Esophagus muscularis mucosa (tissue), 4 donors: ENCODE measurements at regions not wholly inside any gene's neighbourhood (a gene's known extent, or its start where the extent isn't known, plus 50 kb on each side); places are given as distances from the start of the nearest gene placed in this dataset.

Experiments
- EP300 ChIP-seq: sonication (generic); formaldehyde crosslinking; IDR thresholded peaks from one replicate; pipeline ENCODE4 v1.6.1; 2017; ENCODE audit warnings: antibody characterized with exemption
- POLR2A ChIP-seq: fragments of 450-650 bp; IDR thresholded peaks from one replicate; pipeline ENCODE4 v1.6.1; 2017; ENCODE audit warnings: antibody characterized with exemption, moderate library complexity, mild to moderate bottlenecking, low read depth
- POLR2AphosphoS5 ChIP-seq, 2 donors: sonication (generic); formaldehyde crosslinking; IDR thresholded peaks; one replicate each; pipeline ENCODE4 v1.6.1; 2017; ENCODE audit warnings: antibody characterized with exemption in 2 of 2
- TF ChIP-seq, protein P1 (sequence below), 3 experiments: fragments of 200-600 bp in 2 of 3; fragments of 450-650 bp in 1 of 3; sonication (generic) in 2 of 3; IDR thresholded peaks; one replicate each; pipeline ENCODE4 v1.5.1; 2017 to 2019; ENCODE audit warnings: antibody characterized with exemption in 3 of 3, mild to moderate bottlenecking in 2 of 3, moderate library complexity in 1 of 3

GRCh38 chr11:95700471-95700817, 89.1 kb downstream of the FAM76B start:
- TF ChIP-seq, protein P1, sequence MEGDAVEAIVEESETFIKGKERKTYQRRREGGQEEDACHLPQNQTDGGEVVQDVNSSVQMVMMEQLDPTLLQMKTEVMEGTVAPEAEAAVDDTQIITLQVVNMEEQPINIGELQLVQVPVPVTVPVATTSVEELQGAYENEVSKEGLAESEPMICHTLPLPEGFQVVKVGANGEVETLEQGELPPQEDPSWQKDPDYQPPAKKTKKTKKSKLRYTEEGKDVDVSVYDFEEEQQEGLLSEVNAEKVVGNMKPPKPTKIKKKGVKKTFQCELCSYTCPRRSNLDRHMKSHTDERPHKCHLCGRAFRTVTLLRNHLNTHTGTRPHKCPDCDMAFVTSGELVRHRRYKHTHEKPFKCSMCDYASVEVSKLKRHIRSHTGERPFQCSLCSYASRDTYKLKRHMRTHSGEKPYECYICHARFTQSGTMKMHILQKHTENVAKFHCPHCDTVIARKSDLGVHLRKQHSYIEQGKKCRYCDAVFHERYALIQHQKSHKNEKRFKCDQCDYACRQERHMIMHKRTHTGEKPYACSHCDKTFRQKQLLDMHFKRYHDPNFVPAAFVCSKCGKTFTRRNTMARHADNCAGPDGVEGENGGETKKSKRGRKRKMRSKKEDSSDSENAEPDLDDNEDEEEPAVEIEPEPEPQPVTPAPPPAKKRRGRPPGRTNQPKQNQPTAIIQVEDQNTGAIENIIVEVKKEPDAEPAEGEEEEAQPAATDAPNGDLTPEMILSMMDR (IDR thresholded peaks at IDR 0.05) = no peak
- TF ChIP-seq POLR2A (no peak), EP300 (no peak), POLR2AphosphoS5 (IDR thresholded peaks at IDR 0.05) (no peak)
